Hepatocyte (in vitro differentiated cells): ENCODE measurements at regions not wholly inside any gene's neighbourhood (a gene's known extent, or its start where the extent isn't known, plus 50 kb on each side); places are given as distances from the start of the nearest gene placed in this dataset.

ENCODE experiments used
- DNase-seq: peaks from one replicate; pipeline ENCODE4 v3.0.0-alpha.2; 2016; ENCODE audit warnings: low spot score
- H2AFZ ChIP-seq: fragments of 200-600 bp; sonication (generic); 2 replicates; pipeline ENCODE4 v1.6.0; 2016; ENCODE audit warnings: antibody characterized with exemption, mild to moderate bottlenecking
- H3K27ac ChIP-seq: fragments of 200-600 bp; sonication (generic); 2 replicates; pipeline ENCODE4 v1.5.1; 2016; ENCODE audit warnings: mild to moderate bottlenecking
- H3K27me3 ChIP-seq: fragments of 200-600 bp; sonication (generic); 2 replicates; pipeline ENCODE4 v1.6.1; 2016
- H3K36me3 ChIP-seq: fragments of 200-600 bp; sonication (generic); replicated peaks from 2 replicates; pipeline ENCODE4 v1.5.1; 2016; ENCODE audit warnings: low read depth; ENCODE audit not compliant: insufficient read depth
- H3K4me1 ChIP-seq: fragments of 200-600 bp; sonication (generic); 2 replicates; pipeline ENCODE4 v1.5.1; 2016; ENCODE audit warnings: mild to moderate bottlenecking, moderate library complexity; ENCODE audit not compliant: insufficient read depth
- H3K4me2 ChIP-seq: fragments of 200-600 bp; sonication (generic); 2 replicates; pipeline ENCODE4 v1.6.0; 2016
- H3K4me3 ChIP-seq: fragments of 200-600 bp; sonication (generic); 2 replicates; pipeline ENCODE4 v1.5.1; 2016; ENCODE audit warnings: mild to moderate bottlenecking
- H3K79me2 ChIP-seq: fragments of 200-600 bp; sonication (generic); 2 replicates; pipeline ENCODE4 v1.6.0; 2017; ENCODE audit warnings: mild to moderate bottlenecking
- H3K9me2 ChIP-seq: fragments of 200-600 bp; sonication (generic); replicated peaks from 2 replicates; pipeline ENCODE4 v1.6.0; 2017; ENCODE audit warnings: mild to moderate bottlenecking; ENCODE audit not compliant: insufficient read depth
- H3K9me3 ChIP-seq: fragments of 200-600 bp; sonication (generic); 2 replicates; pipeline ENCODE4 v1.5.1; 2016; ENCODE audit warnings: low read depth, mild to moderate bottlenecking
- H4K20me1 ChIP-seq: fragments of 200-600 bp; sonication (generic); 2 replicates; pipeline ENCODE4 v1.6.0; 2016; ENCODE audit warnings: mild to moderate bottlenecking; ENCODE audit not compliant: insufficient read depth, poor library complexity, severe bottlenecking
- EZH2 ChIP-seq: fragments of 200-600 bp; sonication (generic); IDR thresholded peaks from 2 replicates; pipeline ENCODE4 v1.6.1; 2016; ENCODE audit warnings: antibody characterized with exemption, mild to moderate bottlenecking, borderline replicate concordance
- EZH2phosphoT487 ChIP-seq: fragments of 200-600 bp; sonication (generic); IDR thresholded peaks from one replicate; pipeline ENCODE4 v1.6.1; 2018; ENCODE audit warnings: antibody characterized with exemption, mild to moderate bottlenecking, low read depth, moderate library complexity; ENCODE audit not compliant: unreplicated experiment, severe bottlenecking
- WGBS: methylation state at CpG from one replicate; pipeline ENCODE4 v1.1.6; 2016; ENCODE audit warnings: low lambda C conversion rate; ENCODE audit errors: missing lambda C conversion rate; 5-methylcytosine and 5-hydroxymethylcytosine counted together
- TF ChIP-seq, protein P1 (sequence below): fragments of 200-600 bp; sonication (generic); IDR thresholded peaks from 2 replicates; pipeline ENCODE4 v1.5.1; 2016; ENCODE audit warnings: antibody characterized with exemption, mild to moderate bottlenecking; ENCODE audit not compliant: poor library complexity

DNA sequence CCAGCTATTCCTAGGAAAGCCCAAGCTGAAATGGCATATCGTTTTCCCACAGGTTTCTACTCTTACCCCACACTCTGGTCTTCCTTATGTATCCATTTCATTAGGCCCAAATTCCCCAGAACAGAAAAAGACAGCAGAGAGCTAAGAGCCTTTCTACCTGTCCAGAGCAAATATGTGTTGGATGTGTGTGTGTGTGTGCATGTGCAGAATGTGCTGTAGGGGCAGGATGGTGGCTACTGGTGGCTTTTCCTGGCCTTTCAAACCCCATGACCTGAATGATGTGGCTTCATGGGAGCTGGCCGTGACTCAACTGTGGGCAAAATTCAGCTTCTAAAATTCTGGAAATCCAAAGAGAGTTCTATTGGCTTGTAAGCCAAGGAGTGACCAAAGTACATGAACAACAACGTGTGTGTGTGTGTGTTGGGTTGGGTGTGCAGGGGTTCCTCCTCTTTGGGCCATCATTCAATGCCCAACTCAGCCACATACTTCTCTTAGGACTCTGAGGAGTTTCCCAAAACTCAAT, 421.4 kb upstream of the CADM1 start:
- Histone ChIP-seq H3K9me2 (no peaks in the 10 kb centered on the region), H3K4me1 (no peaks in the 10 kb centered on the region), H3K4me3 (no peak overlapping the region), H3K9me3 (no peaks in the 10 kb centered on the region), H3K36me3 (no peaks in the 10 kb centered on the region), H3K79me2 (no peaks in the 10 kb centered on the region), H3K27ac (no peak overlapping the region), H4K20me1 (no peaks in the 10 kb centered on the region), H2AFZ (no peak overlapping the region), H3K27me3 (no peaks in the 10 kb centered on the region), H3K4me2 (no peak overlapping the region)
- TF ChIP-seq EZH2 = no peak
- TF ChIP-seq, protein P1, sequence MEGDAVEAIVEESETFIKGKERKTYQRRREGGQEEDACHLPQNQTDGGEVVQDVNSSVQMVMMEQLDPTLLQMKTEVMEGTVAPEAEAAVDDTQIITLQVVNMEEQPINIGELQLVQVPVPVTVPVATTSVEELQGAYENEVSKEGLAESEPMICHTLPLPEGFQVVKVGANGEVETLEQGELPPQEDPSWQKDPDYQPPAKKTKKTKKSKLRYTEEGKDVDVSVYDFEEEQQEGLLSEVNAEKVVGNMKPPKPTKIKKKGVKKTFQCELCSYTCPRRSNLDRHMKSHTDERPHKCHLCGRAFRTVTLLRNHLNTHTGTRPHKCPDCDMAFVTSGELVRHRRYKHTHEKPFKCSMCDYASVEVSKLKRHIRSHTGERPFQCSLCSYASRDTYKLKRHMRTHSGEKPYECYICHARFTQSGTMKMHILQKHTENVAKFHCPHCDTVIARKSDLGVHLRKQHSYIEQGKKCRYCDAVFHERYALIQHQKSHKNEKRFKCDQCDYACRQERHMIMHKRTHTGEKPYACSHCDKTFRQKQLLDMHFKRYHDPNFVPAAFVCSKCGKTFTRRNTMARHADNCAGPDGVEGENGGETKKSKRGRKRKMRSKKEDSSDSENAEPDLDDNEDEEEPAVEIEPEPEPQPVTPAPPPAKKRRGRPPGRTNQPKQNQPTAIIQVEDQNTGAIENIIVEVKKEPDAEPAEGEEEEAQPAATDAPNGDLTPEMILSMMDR = no peak
- TF ChIP-seq EZH2phosphoT487 = no peak
- no peak for DNase-seq
- WGBS = 88% methylated on average over 3 of the region's 3 CpGs

DNA sequence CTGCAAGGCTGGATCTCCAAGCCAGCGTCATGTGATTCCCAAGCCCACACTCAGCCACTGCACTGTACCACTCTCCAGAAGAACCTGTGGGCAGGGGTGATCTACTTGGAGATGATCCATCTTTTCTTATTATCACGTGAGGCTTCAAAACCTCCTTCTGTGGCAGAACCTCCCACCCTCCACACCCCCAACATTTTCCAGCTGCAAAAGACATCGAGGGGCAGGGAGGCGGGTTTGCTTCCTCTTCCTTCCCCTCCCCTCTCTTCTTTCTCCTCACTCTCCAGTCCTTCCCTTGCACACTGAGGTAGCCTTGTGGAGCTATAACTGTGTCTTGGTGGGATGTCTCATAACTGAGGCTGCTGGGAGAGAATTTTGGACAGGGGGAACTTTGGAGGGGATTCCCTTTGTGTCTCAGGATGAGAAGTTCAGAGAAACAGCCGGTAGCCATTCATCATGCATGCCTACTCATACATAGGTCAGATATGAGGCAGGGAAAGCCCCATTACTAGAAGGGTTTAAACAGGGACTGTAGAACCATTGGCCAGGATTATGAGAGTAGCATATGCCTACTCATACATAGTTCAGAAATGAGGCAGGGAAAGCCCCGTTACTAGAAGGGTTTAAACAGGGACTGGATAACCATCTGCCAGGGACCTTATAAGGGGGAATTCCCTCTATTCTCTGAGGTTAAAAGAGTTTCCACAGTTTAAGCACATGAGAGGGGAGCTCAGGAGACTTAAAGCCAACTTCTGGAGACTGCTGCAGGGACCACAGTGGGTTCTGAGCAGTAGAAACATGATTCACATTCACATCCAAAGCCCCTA, 420.7 kb upstream of the CADM1 start:
- Histone ChIP-seq H3K9me3 (no peaks in the 10 kb centered on the region), H4K20me1 (no peaks in the 10 kb centered on the region), H3K27me3 (no peaks in the 10 kb centered on the region), H3K4me3 (no peak overlapping the region), H3K27ac (no peak overlapping the region), H2AFZ (no peak overlapping the region), H3K79me2 (no peaks in the 10 kb centered on the region), H3K4me1 (no peaks in the 10 kb centered on the region), H3K4me2 (no peak overlapping the region), H3K36me3 (no peaks in the 10 kb centered on the region), H3K9me2 (no peaks in the 10 kb centered on the region)
- DNase-seq = no peak
- TF ChIP-seq EZH2phosphoT487 = no peak
- TF ChIP-seq, protein P1 = no peak
- TF ChIP-seq EZH2 = no peak
- WGBS = 88% methylated on average over 6 of the region's 6 CpGs

- no peak for DNase-seq
- 61% methylated on average over 8 of the region's 8 CpGs for WGBS
- no peak for TF ChIP-seq EZH2phosphoT487
Measured at GRCh38 chr11:115922876-115923275, 418.7 kb upstream of the CADM1 start.

DNA sequence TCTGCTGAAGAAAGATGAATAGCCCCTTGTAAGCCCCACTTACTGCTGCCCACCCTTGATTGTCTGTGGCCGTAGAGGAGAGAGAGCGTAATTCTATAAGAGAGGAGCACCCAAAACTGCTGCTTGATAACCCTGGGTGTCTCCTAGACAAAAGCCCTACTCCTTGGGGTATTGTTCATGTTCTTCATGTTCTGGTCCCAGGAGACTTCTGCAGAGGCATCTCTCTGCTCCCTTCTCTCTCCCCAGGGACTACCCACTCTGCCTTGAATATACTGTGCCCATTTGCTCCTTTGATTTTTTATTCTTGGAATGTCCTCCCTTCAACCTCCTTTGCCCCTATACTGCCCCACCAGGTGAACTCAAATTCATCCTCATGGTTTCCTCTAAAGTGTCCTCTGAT, 417.8 kb upstream of the CADM1 start:
- WGBS = 92% methylated on average over 2 of the region's 2 CpGs
- Histone ChIP-seq H3K36me3 (no peaks in the 10 kb centered on the region), H2AFZ (no peak overlapping the region), H3K4me1 (peaks cover 4% of the 10 kb centered on the region), H3K9me3 (no peaks in the 10 kb centered on the region), H4K20me1 (no peaks in the 10 kb centered on the region), H3K79me2 (no peaks in the 10 kb centered on the region), H3K4me3 (no peak overlapping the region), H3K27ac (no peak overlapping the region), H3K4me2 (no peak overlapping the region), H3K27me3 (no peaks in the 10 kb centered on the region), H3K9me2 (no peaks in the 10 kb centered on the region)
- DNase-seq = no peak
- TF ChIP-seq EZH2phosphoT487 = no peak
- TF ChIP-seq, protein P1 = no peak
- no peak for TF ChIP-seq EZH2

More at GRCh38 chr11:115922876-115923275, 418.7 kb upstream of the CADM1 start:
- H3K9me3 ChIP-seq = no peaks in the 10 kb centered on the region
- H3K4me2 ChIP-seq = no peak overlapping the region
- no peaks in the 10 kb centered on the region for H3K9me2 ChIP-seq
- H3K4me3 ChIP-seq = no peak overlapping the region
- H3K4me1 ChIP-seq = peaks cover 4% of the 10 kb centered on the region
- H3K27me3 ChIP-seq = no peaks in the 10 kb centered on the region
- no peak overlapping the region for H3K27ac ChIP-seq
- no peak overlapping the region for H2AFZ ChIP-seq
- no peaks in the 10 kb centered on the region for H4K20me1 ChIP-seq
- H3K36me3 ChIP-seq = no peaks in the 10 kb centered on the region
- H3K79me2 ChIP-seq = no peaks in the 10 kb centered on the region
